Lower leg skin (tissue), 3 donors: ENCODE measurements at regions not wholly inside any gene's neighbourhood (a gene's known extent, or its start where the extent isn't known, plus 50 kb on each side); places are given as distances from the start of the nearest gene placed in this dataset.
"Not testable (repeated sequence)": the region's sequence is repeated elsewhere in the genome, so short reads cannot be mapped to it uniquely, and the experiment has no call there.

Experiments used
- CTCF ChIP-seq, 3 donors: fragments of 450-650 bp; IDR thresholded peaks; one replicate each; pipeline ENCODE4 v1.5.1; 2016; ENCODE audit warnings: antibody characterized with exemption in 3 of 3, mild to moderate bottlenecking in 3 of 3, moderate library complexity in 2 of 3
- POLR2A ChIP-seq, 2 donors: fragments of 450-650 bp; IDR thresholded peaks; one replicate each; pipeline ENCODE4 v1.6.1; 2016 to 2017; ENCODE audit warnings: antibody characterized with exemption in 2 of 2, mild to moderate bottlenecking in 1 of 2, moderate library complexity in 1 of 2

- TF ChIP-seq CTCF, POLR2A (IDR thresholded peaks at IDR 0.05): not testable (repeated sequence)
These were observed 221.2 kb upstream of the OR4E1 start for GRCh38 chr14:21894898-21895194.
